ENCODE measurements at regions not wholly inside any gene's neighbourhood (a gene's known extent, or its start where the extent isn't known, plus 50 kb on each side); places are given as distances from the start of the nearest gene placed in this dataset.

GRCh38 chr19:29001597-29002245 lies 211.2 kb downstream of the UQCRFS1 start:
- no peak for TF ChIP-seq CTCF (IDR thresholded peaks at IDR 0.05)
- TF ChIP-seq POLR2AphosphoS5 (IDR thresholded peaks at IDR 0.05): no peak
- no peak for TF ChIP-seq POLR2A (IDR thresholded peaks at IDR 0.05)
- TF ChIP-seq EP300 (IDR thresholded peaks at IDR 0.05): no peak

Measured in sigmoid colon (tissue), 4 donors.